ENCODE measurements at regions not wholly inside any gene's neighbourhood (a gene's known extent, or its start where the extent isn't known, plus 50 kb on each side); places are given as distances from the start of the nearest gene placed in this dataset.
A peak's percentile ranks its signal among the peaks of the same experiment; 100 is the strongest.

- Histone ChIP-seq H3F3A (ENCODE audit: low read length, unreplicated experiment) (no peaks in the 10 kb centered on the region), H3K36me3 (ENCODE audit: low read depth, low read length) (no peaks in the 10 kb centered on the region), H3K4me3 (ENCODE audit: low read length) (no peak overlapping the region), H3K27ac (ENCODE audit: low read length) (no peak overlapping the region), H3K9ac (ENCODE audit: low read length) (no peak overlapping the region), H2AFZ (ENCODE audit: low read length) (no peak overlapping the region), H3K9me3 (ENCODE audit: low read length) (no peaks in the 10 kb centered on the region), H3K9me2 (replicated peaks; ENCODE audit: low read length) (no peaks in the 10 kb centered on the region), H3K79me2 (ENCODE audit: low read length) (no peaks in the 10 kb centered on the region), H4K20me1 (ENCODE audit: low read length) (no peaks in the 10 kb centered on the region), H3K4me2 (ENCODE audit: low read length) (no peak overlapping the region), H3K27me3 (ENCODE audit: low read length) (peaks cover 81% of the 10 kb centered on the region), H3K4me1 (ENCODE audit: insufficient read depth, low read length) (no peaks in the 10 kb centered on the region)
- peak; percentile 22; the same call in 1 of the 2 replicates for ATAC-seq
- DNase-seq: peak; percentile 31
- POLR2A ChIA-PET (ENCODE audit: unreplicated experiment): no interaction called here
- TF ChIP-seq EZH2 (IDR thresholded peaks at IDR 0.05; ENCODE audit: low read length, unreplicated experiment) (no peak), EZH2phosphoT487 (IDR thresholded peaks at IDR 0.05; ENCODE audit: borderline replicate concordance, low read length) (no peak), CTCF (conservative IDR thresholded peaks at IDR 0.05; ENCODE audit: low read depth, low read length) (no peak)
- intact Hi-C loops (cut with micrococcal nuclease): no loop called here
- CTCF ChIA-PET: interaction anchor here (1.2 kb wide), 1 partner anchor 13 kb away, joined by 5 read pairs; no protein-coding TSS in a partner anchor
- no TSS peak for BruUV-seq (replicated peaks)
Observed at GRCh38 chr1:204819495-204819894, 51.2 kb upstream of the NFASC start.
